Suprapubic skin (tissue), 4 donors: ENCODE measurements at regions not wholly inside any gene's neighbourhood (a gene's known extent, or its start where the extent isn't known, plus 50 kb on each side); places are given as distances from the start of the nearest gene placed in this dataset.

Source experiments
- DNase-seq, 2 donors: peaks; one replicate each; pipeline ENCODE4 v3.0.0-alpha.2; 2019; ENCODE audit warnings: low spot score in 2 of 2
- H3K27ac ChIP-seq: fragments of 200-600 bp; sonication (generic); one replicate; pipeline ENCODE4 v1.5.1; 2019
- H3K27me3 ChIP-seq: fragments of 200-600 bp; sonication (generic); one replicate; pipeline ENCODE4 v1.5.1; 2019
- H3K36me3 ChIP-seq: fragments of 200-600 bp; sonication (generic); one replicate; pipeline ENCODE4 v1.5.1; 2019
- H3K4me1 ChIP-seq: fragments of 200-600 bp; sonication (generic); one replicate; pipeline ENCODE4 v1.5.1; 2019
- H3K4me3 ChIP-seq: fragments of 200-600 bp; sonication (generic); one replicate; pipeline ENCODE4 v1.5.1; 2019; ENCODE audit warnings: mild to moderate bottlenecking
- H3K9me3 ChIP-seq: fragments of 200-600 bp; sonication (generic); one replicate; pipeline ENCODE4 v1.5.1; 2019
- CTCF ChIP-seq, 2 donors: fragments of 200-600 bp in 1 of 2; fragments of 450-650 bp in 1 of 2; sonication (generic) in 1 of 2; IDR thresholded peaks; one replicate each; pipeline ENCODE4 v1.5.1; 2016 to 2019; ENCODE audit warnings: antibody characterized with exemption in 2 of 2, mild to moderate bottlenecking in 1 of 2, moderate library complexity in 1 of 2
- EP300 ChIP-seq: sonication (generic); formaldehyde crosslinking; IDR thresholded peaks from one replicate; pipeline ENCODE4 v1.6.1; 2017; ENCODE audit warnings: antibody characterized with exemption
- POLR2A ChIP-seq, 2 donors: fragments of 450-650 bp; IDR thresholded peaks; one replicate each; pipeline ENCODE4 v1.6.1; 2017; ENCODE audit warnings: antibody characterized with exemption in 2 of 2, mild to moderate bottlenecking in 2 of 2, moderate library complexity in 2 of 2
- POLR2AphosphoS5 ChIP-seq, 3 donors: sonication (generic); formaldehyde crosslinking; IDR thresholded peaks; one replicate each; pipeline ENCODE4 v1.6.1; 2017; ENCODE audit warnings: antibody characterized with exemption in 3 of 3
- WGBS: methylation state at CpG from one replicate; pipeline ENCODE4 v1.1.5; 2018; 5-methylcytosine and 5-hydroxymethylcytosine counted together

DNA sequence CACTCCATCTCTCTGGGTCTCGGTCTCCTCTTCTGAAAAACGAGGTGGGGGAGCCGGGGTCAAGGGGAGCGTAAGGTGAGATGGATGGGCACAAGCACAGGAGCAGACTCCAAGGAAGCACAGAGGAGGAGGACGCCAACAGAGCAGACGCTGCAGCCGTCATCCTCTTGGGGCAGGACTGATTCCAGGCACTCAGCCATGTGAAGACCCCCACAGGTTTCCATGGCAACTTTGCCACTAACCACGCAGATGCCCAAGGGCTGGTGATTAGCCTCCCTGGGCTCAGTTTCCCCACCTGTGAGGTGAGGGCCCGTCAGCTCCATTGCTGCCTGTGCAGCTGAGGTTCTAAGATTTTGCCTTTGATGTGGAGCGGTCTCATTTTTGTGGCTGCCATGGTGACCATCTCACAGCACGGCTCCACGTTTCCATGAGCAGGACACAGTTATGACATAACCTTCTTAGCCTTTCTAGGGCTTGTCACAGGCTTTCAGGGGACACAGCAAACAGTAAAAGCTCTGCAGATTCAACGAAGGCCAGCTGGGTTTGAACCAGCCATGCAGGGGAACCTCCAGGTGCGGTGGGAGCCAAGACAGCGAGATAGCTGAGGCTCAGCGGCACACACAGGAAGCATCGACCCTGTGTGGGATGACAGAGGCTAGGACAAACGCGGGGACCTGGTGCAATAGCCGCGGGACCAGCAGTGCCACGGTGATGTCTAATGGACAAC is 170.3 kb downstream of the NUP210 start:
- no peak overlapping the region for H3K4me3 ChIP-seq
- H3K9me3 ChIP-seq = no peaks in the 10 kb centered on the region
- H3K4me1 ChIP-seq = no peaks in the 10 kb centered on the region
- H3K27ac ChIP-seq = no peak overlapping the region
- no peak for TF ChIP-seq POLR2AphosphoS5 (IDR thresholded peaks at IDR 0.05)
- TF ChIP-seq POLR2A (IDR thresholded peaks at IDR 0.05) = no peak
- TF ChIP-seq CTCF (IDR thresholded peaks at IDR 0.05) = no peak
- no peak for TF ChIP-seq EP300
- DNase-seq = no peak
- 84% methylated on average over 18 of the region's 22 CpGs for WGBS
- H3K36me3 ChIP-seq = no peaks in the 10 kb centered on the region
- H3K27me3 ChIP-seq = peaks cover 4% of the 10 kb centered on the region

DNA sequence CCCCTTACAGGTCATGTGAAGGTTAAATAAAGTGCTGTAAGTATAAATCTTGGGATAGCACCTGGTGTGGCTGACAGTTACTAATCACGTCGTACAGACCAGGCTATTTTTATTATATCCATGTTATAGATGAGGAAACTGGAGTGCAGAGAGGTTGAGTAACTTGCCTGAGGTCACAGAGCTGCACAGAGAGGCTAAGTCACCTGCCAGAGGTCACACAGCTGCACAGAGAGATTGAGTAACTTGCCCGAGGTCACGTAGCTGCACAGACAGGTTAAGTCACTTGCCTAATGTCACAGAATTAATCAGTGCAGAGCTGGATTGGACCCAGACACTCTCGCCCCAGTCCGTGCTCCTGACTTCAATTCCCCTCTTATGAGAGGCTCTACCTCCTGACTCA is 171.5 kb downstream of the NUP210 start:
- H3K4me3 ChIP-seq = no peak overlapping the region
- H3K36me3 ChIP-seq = no peaks in the 10 kb centered on the region
- H3K27ac ChIP-seq = no peak overlapping the region
- TF ChIP-seq EP300 (no peak), CTCF (IDR thresholded peaks at IDR 0.05) (no peak), POLR2A (IDR thresholded peaks at IDR 0.05) (no peak), POLR2AphosphoS5 (IDR thresholded peaks at IDR 0.05) (no peak)
- H3K4me1 ChIP-seq = no peaks in the 10 kb centered on the region
- WGBS = 61% methylated on average over 6 of the region's 6 CpGs
- peaks cover under 1% of the 10 kb centered on the region for H3K27me3 ChIP-seq
- DNase-seq = no peak
- H3K9me3 ChIP-seq = no peaks in the 10 kb centered on the region

- Histone ChIP-seq H3K9me3 (no peaks in the 10 kb centered on the region), H3K27me3 (no peaks in the 10 kb centered on the region), H3K4me1 (no peaks in the 10 kb centered on the region), H3K36me3 (no peaks in the 10 kb centered on the region), H3K27ac (no peak overlapping the region), H3K4me3 (no peak overlapping the region)
- no peak for DNase-seq
- 83% methylated on average over 8 of the region's 8 CpGs for WGBS
- TF ChIP-seq POLR2AphosphoS5 (IDR thresholded peaks at IDR 0.05) (no peak), EP300 (no peak), POLR2A (IDR thresholded peaks at IDR 0.05) (no peak), CTCF (IDR thresholded peaks at IDR 0.05) (no peak)
Observed at GRCh38 chr3:13245615-13245978, 172.4 kb upstream of the IQSEC1 start.

DNA sequence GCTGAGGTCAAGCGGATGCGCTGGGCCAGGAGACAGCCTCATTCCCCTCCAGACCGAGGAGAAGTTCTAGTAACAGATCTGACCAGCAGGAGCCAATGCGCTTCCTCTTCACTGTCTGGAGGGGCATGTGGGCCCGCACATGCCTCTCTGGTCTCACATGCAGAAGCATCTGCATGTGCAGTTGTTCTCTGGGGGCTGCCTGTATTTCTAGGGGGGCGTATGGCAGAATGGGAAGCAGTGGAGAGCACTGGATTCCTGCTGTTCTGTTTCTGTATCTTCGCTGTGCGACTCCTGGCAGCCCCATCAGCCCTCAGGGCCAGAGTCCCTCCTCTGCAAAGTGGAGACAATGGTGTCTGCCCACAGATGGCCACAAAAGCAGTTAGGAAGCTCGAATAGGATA is 170.4 kb upstream of the IQSEC1 start:
- WGBS = 80% methylated on average over 6 of the region's 9 CpGs
- H3K27me3 ChIP-seq = peaks cover 3% of the 10 kb centered on the region
- no peak overlapping the region for H3K4me3 ChIP-seq
- H3K9me3 ChIP-seq = no peaks in the 10 kb centered on the region
- no peaks in the 10 kb centered on the region for H3K4me1 ChIP-seq
- no peak for TF ChIP-seq POLR2AphosphoS5 (IDR thresholded peaks at IDR 0.05)
- no peak for TF ChIP-seq EP300
- no peak for TF ChIP-seq POLR2A (IDR thresholded peaks at IDR 0.05)
- no peak for TF ChIP-seq CTCF (IDR thresholded peaks at IDR 0.05)
- DNase-seq = no peak
- H3K36me3 ChIP-seq = no peaks in the 10 kb centered on the region
- H3K27ac ChIP-seq = no peak overlapping the region

DNA sequence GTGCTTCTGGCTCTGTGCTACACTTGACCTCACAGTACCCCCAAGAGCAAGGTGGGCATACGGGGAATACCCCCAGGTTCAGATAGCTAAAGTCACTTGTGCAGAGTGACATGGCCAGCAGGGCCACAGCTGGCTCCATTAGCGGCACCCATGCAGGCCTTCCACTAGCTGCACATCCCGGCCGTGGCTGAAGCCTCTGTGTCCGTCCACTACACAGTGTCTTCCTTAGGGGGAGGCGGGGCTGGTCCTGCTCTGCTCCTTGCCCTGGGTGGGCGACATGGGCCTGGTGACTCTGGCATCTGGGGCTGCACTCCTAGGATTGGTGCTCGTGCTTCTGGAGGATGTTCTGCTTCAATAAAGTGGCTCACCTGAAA is 169.1 kb upstream of the IQSEC1 start:
- WGBS = 93% methylated on average over 7 of the region's 8 CpGs
- peaks cover 3% of the 10 kb centered on the region for H3K27me3 ChIP-seq
- no peak overlapping the region for H3K27ac ChIP-seq
- TF ChIP-seq POLR2AphosphoS5 (IDR thresholded peaks at IDR 0.05) (no peak), EP300 (no peak), POLR2A (IDR thresholded peaks at IDR 0.05) (no peak), CTCF (IDR thresholded peaks at IDR 0.05) (no peak)
- no peak for DNase-seq
- H3K4me1 ChIP-seq = no peaks in the 10 kb centered on the region
- H3K36me3 ChIP-seq = no peaks in the 10 kb centered on the region
- no peaks in the 10 kb centered on the region for H3K9me3 ChIP-seq
- no peak overlapping the region for H3K4me3 ChIP-seq
